ENCODE measurements at regions not wholly inside any gene's neighbourhood (a gene's known extent, or its start where the extent isn't known, plus 50 kb on each side); places are given as distances from the start of the nearest gene placed in this dataset.
"Not testable (repeated sequence)": the region's sequence is repeated elsewhere in the genome, so short reads cannot be mapped to it uniquely, and the experiment has no call there.

GRCh38 chr20:51123887-51124286, 101.0 kb upstream of the KCNG1 start:
- not testable (repeated sequence) for H3K9me3 ChIP-seq (ENCODE audit: control insufficient read depth, low read length); H3K9ac ChIP-seq (ENCODE audit: low read length); H3K27me3 ChIP-seq (replicated peaks; ENCODE audit: control insufficient read depth, insufficient read depth, low read length); DNase-seq (ENCODE audit: low read depth); H3K4me3 ChIP-seq (ENCODE audit: low read length); H3K36me3 ChIP-seq (ENCODE audit: control insufficient read depth, insufficient read depth, low read length, severe bottlenecking)
- H3K4me1 ChIP-seq (ENCODE audit: control insufficient read depth, insufficient read depth, low read length), result peaks cover 19% of the 10 kb centered on the region

- Histone ChIP-seq H3K4me3 (ENCODE audit: low read length) (no peak overlapping the region), H3K9me3 (ENCODE audit: control insufficient read depth, low read length) (no peaks in the 10 kb centered on the region), H3K9ac (ENCODE audit: low read length) (no peak overlapping the region), H3K4me1 (ENCODE audit: control insufficient read depth, insufficient read depth, low read length) (peaks cover 16% of the 10 kb centered on the region), H3K27me3 (replicated peaks; ENCODE audit: control insufficient read depth, insufficient read depth, low read length) (no peaks in the 10 kb centered on the region), H3K36me3 (ENCODE audit: control insufficient read depth, insufficient read depth, low read length, severe bottlenecking) (no peaks in the 10 kb centered on the region)
- no peak for DNase-seq (ENCODE audit: low read depth)
Observed at GRCh38 chr20:51122931-51123658, 100.2 kb upstream of the KCNG1 start.

GRCh38 chr20:51121901-51122412, 99.0 kb upstream of the KCNG1 start:
- Histone ChIP-seq H3K4me1 (ENCODE audit: control insufficient read depth, insufficient read depth, low read length) (peaks cover 11% of the 10 kb centered on the region), H3K27me3 (replicated peaks; ENCODE audit: control insufficient read depth, insufficient read depth, low read length) (no peaks in the 10 kb centered on the region), H3K9me3 (ENCODE audit: control insufficient read depth, low read length) (no peaks in the 10 kb centered on the region), H3K36me3 (ENCODE audit: control insufficient read depth, insufficient read depth, low read length, severe bottlenecking) (no peaks in the 10 kb centered on the region), H3K4me3 (ENCODE audit: low read length) (no peak overlapping the region), H3K9ac (ENCODE audit: low read length) (no peak overlapping the region)
- DNase-seq (ENCODE audit: low read depth), result peak; percentile 53

- no peak for DNase-seq (ENCODE audit: low read depth)
Observed at GRCh38 chr20:51121272-51121671, 98.4 kb upstream of the KCNG1 start.

GRCh38 chr20:51120868-51121267, 98.0 kb upstream of the KCNG1 start:
- H3K4me1 ChIP-seq (ENCODE audit: control insufficient read depth, insufficient read depth, low read length), result peaks cover 11% of the 10 kb centered on the region
- no peaks in the 10 kb centered on the region for H3K27me3 ChIP-seq (replicated peaks; ENCODE audit: control insufficient read depth, insufficient read depth, low read length)
- DNase-seq (ENCODE audit: low read depth), result no peak
- no peak overlapping the region for H3K4me3 ChIP-seq (ENCODE audit: low read length)
- H3K9ac ChIP-seq (ENCODE audit: low read length), result no peak overlapping the region
- no peaks in the 10 kb centered on the region for H3K9me3 ChIP-seq (ENCODE audit: control insufficient read depth, low read length)
- H3K36me3 ChIP-seq (ENCODE audit: control insufficient read depth, insufficient read depth, low read length, severe bottlenecking), result no peaks in the 10 kb centered on the region

More at GRCh38 chr20:51121272-51121671, 98.4 kb upstream of the KCNG1 start:
- Histone ChIP-seq H3K9ac (ENCODE audit: low read length) (no peak overlapping the region), H3K4me1 (ENCODE audit: control insufficient read depth, insufficient read depth, low read length) (peaks cover 11% of the 10 kb centered on the region), H3K27me3 (replicated peaks; ENCODE audit: control insufficient read depth, insufficient read depth, low read length) (no peaks in the 10 kb centered on the region), H3K4me3 (ENCODE audit: low read length) (no peak overlapping the region), H3K36me3 (ENCODE audit: control insufficient read depth, insufficient read depth, low read length, severe bottlenecking) (no peaks in the 10 kb centered on the region), H3K9me3 (ENCODE audit: control insufficient read depth, low read length) (no peaks in the 10 kb centered on the region)

- no peak for DNase-seq (ENCODE audit: low read depth)
- Histone ChIP-seq H3K9me3 (ENCODE audit: control insufficient read depth, low read length) (no peaks in the 10 kb centered on the region), H3K27me3 (replicated peaks; ENCODE audit: control insufficient read depth, insufficient read depth, low read length) (no peaks in the 10 kb centered on the region), H3K4me1 (ENCODE audit: control insufficient read depth, insufficient read depth, low read length) (peaks cover 11% of the 10 kb centered on the region), H3K36me3 (ENCODE audit: control insufficient read depth, insufficient read depth, low read length, severe bottlenecking) (no peaks in the 10 kb centered on the region), H3K9ac (ENCODE audit: low read length) (no peak overlapping the region), H3K4me3 (ENCODE audit: low read length) (no peak overlapping the region)
Observed at GRCh38 chr20:51120438-51120837, 97.5 kb upstream of the KCNG1 start.

GRCh38 chr20:51119914-51120313, 97.0 kb upstream of the KCNG1 start:
- Histone ChIP-seq H3K36me3 (ENCODE audit: control insufficient read depth, insufficient read depth, low read length, severe bottlenecking) (no peaks in the 10 kb centered on the region), H3K4me3 (ENCODE audit: low read length) (no peak overlapping the region), H3K9me3 (ENCODE audit: control insufficient read depth, low read length) (no peaks in the 10 kb centered on the region), H3K4me1 (ENCODE audit: control insufficient read depth, insufficient read depth, low read length) (peaks cover 11% of the 10 kb centered on the region), H3K27me3 (replicated peaks; ENCODE audit: control insufficient read depth, insufficient read depth, low read length) (no peaks in the 10 kb centered on the region), H3K9ac (ENCODE audit: low read length) (no peak overlapping the region)
- DNase-seq (ENCODE audit: low read depth), result no peak

GRCh38 chr20:51118985-51119527, 96.1 kb upstream of the KCNG1 start:
- Histone ChIP-seq H3K36me3 (ENCODE audit: control insufficient read depth, insufficient read depth, low read length, severe bottlenecking) (no peaks in the 10 kb centered on the region), H3K4me1 (ENCODE audit: control insufficient read depth, insufficient read depth, low read length) (peaks cover 11% of the 10 kb centered on the region), H3K4me3 (ENCODE audit: low read length) (no peak overlapping the region), H3K9me3 (ENCODE audit: control insufficient read depth, low read length) (no peaks in the 10 kb centered on the region), H3K27me3 (replicated peaks; ENCODE audit: control insufficient read depth, insufficient read depth, low read length) (peaks cover 1% of the 10 kb centered on the region), H3K9ac (ENCODE audit: low read length) (no peak overlapping the region)
- DNase-seq (ENCODE audit: low read depth), result no peak

- Histone ChIP-seq H3K9me3 (ENCODE audit: control insufficient read depth, low read length) (no peaks in the 10 kb centered on the region), H3K4me3 (ENCODE audit: low read length) (no peak overlapping the region), H3K27me3 (replicated peaks; ENCODE audit: control insufficient read depth, insufficient read depth, low read length) (peaks cover 7% of the 10 kb centered on the region), H3K4me1 (ENCODE audit: control insufficient read depth, insufficient read depth, low read length) (peaks cover 11% of the 10 kb centered on the region), H3K9ac (ENCODE audit: low read length) (no peak overlapping the region), H3K36me3 (ENCODE audit: control insufficient read depth, insufficient read depth, low read length, severe bottlenecking) (no peaks in the 10 kb centered on the region)
- DNase-seq (ENCODE audit: low read depth), result no peak
Observed at GRCh38 chr20:51118216-51118615, 95.3 kb upstream of the KCNG1 start.

GRCh38 chr20:51116765-51117686, 94.1 kb upstream of the KCNG1 start:
- Histone ChIP-seq H3K36me3 (ENCODE audit: control insufficient read depth, insufficient read depth, low read length, severe bottlenecking) (no peaks in the 10 kb centered on the region), H3K27me3 (replicated peaks; ENCODE audit: control insufficient read depth, insufficient read depth, low read length) (peaks cover 17% of the 10 kb centered on the region), H3K4me3 (ENCODE audit: low read length) (no peak overlapping the region), H3K9me3 (ENCODE audit: control insufficient read depth, low read length) (no peaks in the 10 kb centered on the region), H3K4me1 (ENCODE audit: control insufficient read depth, insufficient read depth, low read length) (peaks cover 11% of the 10 kb centered on the region), H3K9ac (ENCODE audit: low read length) (no peak overlapping the region)
- no peak for DNase-seq (ENCODE audit: low read depth)

GRCh38 chr20:51111290-51111689, 88.4 kb upstream of the KCNG1 start:
- Histone ChIP-seq H3K4me1 (ENCODE audit: control insufficient read depth, insufficient read depth, low read length) (no peaks in the 10 kb centered on the region), H3K9me3 (ENCODE audit: control insufficient read depth, low read length) (no peaks in the 10 kb centered on the region), H3K4me3 (ENCODE audit: low read length) (no peak overlapping the region), H3K27me3 (replicated peaks; ENCODE audit: control insufficient read depth, insufficient read depth, low read length) (peaks cover 64% of the 10 kb centered on the region), H3K36me3 (ENCODE audit: control insufficient read depth, insufficient read depth, low read length, severe bottlenecking) (no peaks in the 10 kb centered on the region), H3K9ac (ENCODE audit: low read length) (no peak overlapping the region)
- DNase-seq (ENCODE audit: low read depth), result no peak
